GM12878 (cell line): ENCODE measurements at regions not wholly inside any gene's neighbourhood (a gene's known extent, or its start where the extent isn't known, plus 50 kb on each side); places are given as distances from the start of the nearest gene placed in this dataset.

ENCODE experiments used
- ATAC-seq: fragments of 200-7000 bp; cut with Tn5 transposase; 3 replicates; pipeline ENCODE4 v1.9.1; 2020; ENCODE audit warnings: mild to moderate bottlenecking, moderate library complexity
- BruUV-seq: library from RNA; stranded (reverse); fragments of 400-500 nt; replicated peaks from 2 replicates; lab custom pipeline; 2021; lab: Mats Ljungman, UMichigan
- CTCF ChIA-PET: fragments of 300-600 bp; sonication (Branson Sonifier 250); formaldehyde crosslinking; extraction: SDS; loops from one replicate; lab custom pipeline; 2021; ENCODE audit warnings: inconsistent platforms; lab: Yijun Ruan, JAX
- POLR2A ChIA-PET: fragments of 350-600 bp; formaldehyde crosslinking; extraction: SDS; loops from one replicate; lab custom pipeline; 2021; ENCODE audit warnings: inconsistent platforms; lab: Charles Lee
- RAD21 ChIA-PET: fragments of 300-600 bp; sonication (Branson Sonifier 250); formaldehyde crosslinking; loops from one replicate; lab custom pipeline; 2023; ENCODE audit warnings: antibody characterized with exemption; ENCODE audit not compliant: unreplicated experiment; lab: Charles Lee
- SMC1A ChIA-PET: fragments of 300-600 bp; sonication (Branson Sonifier 250); formaldehyde crosslinking; loops from one replicate; lab custom pipeline; 2023; ENCODE audit not compliant: unreplicated experiment, uncharacterized antibody; lab: Charles Lee
- DNase-seq: peaks from one replicate; pipeline ENCODE4 v3.0.0-alpha.2; 2011; ENCODE audit warnings: low read depth, low spot score
- FAIRE-seq: peaks from 3 replicates; lab custom pipeline; 2011; peaks lifted over from hg19 to GRCh38; lab: Jason Lieb, UNC
- H2AFZ ChIP-seq: 2 replicates; pipeline ENCODE4 v1.6.0; 2011; ENCODE audit warnings: low read depth, low read length, control low read depth; ENCODE audit not compliant: control insufficient read depth
- H3K27ac ChIP-seq: 2 replicates; pipeline ENCODE4 v1.5.1; 2011; ENCODE audit warnings: control low read depth; ENCODE audit not compliant: control insufficient read depth, insufficient read depth
- H3K27me3 ChIP-seq, 2 experiments: replicated peaks in 1 of 2; 2 replicates each; pipeline versions ENCODE4 v1.6.0 to v1.6.1; 2011; ENCODE audit warnings: low read length in 1 of 2; ENCODE audit not compliant: control insufficient read depth in 2 of 2, insufficient read depth in 2 of 2
- H3K36me3 ChIP-seq, 2 experiments: 2 replicates each; pipeline ENCODE4 v1.5.1; 2011; ENCODE audit warnings: low read length in 1 of 2; ENCODE audit not compliant: control insufficient read depth in 2 of 2, insufficient read depth in 2 of 2
- H3K4me1 ChIP-seq: 2 replicates; pipeline ENCODE4 v1.6.1; 2011; ENCODE audit warnings: mild to moderate bottlenecking, low read length, moderate library complexity, mixed read lengths; ENCODE audit not compliant: control insufficient read depth, insufficient read depth
- H3K4me2 ChIP-seq: 2 replicates; pipeline ENCODE4 v1.6.0; 2011; ENCODE audit warnings: control low read depth; ENCODE audit not compliant: control insufficient read depth, insufficient read depth
- H3K4me3 ChIP-seq: fragments of 200-600 bp; sonication (generic); 2 replicates; pipeline ENCODE4 v1.5.1; 2016
- H3K79me2 ChIP-seq: 2 replicates; pipeline ENCODE4 v1.6.0; 2011; ENCODE audit warnings: low read length; ENCODE audit not compliant: control insufficient read depth, insufficient read depth
- H3K9ac ChIP-seq: 2 replicates; pipeline ENCODE4 v1.8.0; 2011; ENCODE audit warnings: low read length, control low read depth, mixed read lengths; ENCODE audit not compliant: control insufficient read depth, insufficient read depth
- H3K9me3 ChIP-seq: replicated peaks from 3 replicates; pipeline ENCODE4 v1.5.1; 2011; ENCODE audit warnings: mild to moderate bottlenecking, low read length; ENCODE audit not compliant: control insufficient read depth, insufficient read depth
- H4K20me1 ChIP-seq: 2 replicates; pipeline ENCODE4 v1.6.0; 2011; ENCODE audit not compliant: control insufficient read depth, insufficient read depth
- CBFB ChIP-seq: IDR thresholded peaks from 2 replicates; pipeline ENCODE4 v1.6.1; 2016; ENCODE audit warnings: antibody characterized with exemption, low read depth
- CREB1 ChIP-seq: IDR thresholded peaks from 2 replicates; pipeline ENCODE4 v1.6.1; 2012; ENCODE audit warnings: low read depth, mild to moderate bottlenecking, inconsistent platforms
- EED ChIP-seq: sonication (generic); IDR thresholded peaks from 2 replicates; pipeline ENCODE4 v1.6.1; 2016; ENCODE audit warnings: antibody characterized with exemption, low read depth
- FOXK2 ChIP-seq: fragments of 450-650 bp; IDR thresholded peaks from 2 replicates; pipeline ENCODE4 v1.6.1; 2017; ENCODE audit warnings: mild to moderate bottlenecking, moderate library complexity
- GABPA ChIP-seq: IDR thresholded peaks from 2 replicates; pipeline ENCODE4 v1.6.1; 2014; ENCODE audit warnings: antibody characterized with exemption, low read depth, mild to moderate bottlenecking, inconsistent platforms
- MYC ChIP-seq: IDR thresholded peaks from 2 replicates; pipeline ENCODE4 v1.6.1; 2011; ENCODE audit warnings: mild to moderate bottlenecking, low read length, moderate library complexity, inconsistent platforms; ENCODE audit not compliant: insufficient read depth, insufficient replicate concordance, insufficient read length, severe bottlenecking
- NRF1 ChIP-seq: conservative IDR thresholded peaks from 2 replicates; pipeline ENCODE4 v1.6.1; 2011; ENCODE audit warnings: mild to moderate bottlenecking, low read depth, low read length, improper control_type of control experiment
- RBBP5 ChIP-seq: fragments of 200-600 bp; sonication (generic); conservative IDR thresholded peaks from 2 replicates; pipeline ENCODE4 v1.6.1; 2016
- SMAD5 ChIP-seq: IDR thresholded peaks from 2 replicates; pipeline ENCODE4 v1.6.1; 2016; ENCODE audit warnings: antibody characterized with exemption, low read depth
- SMARCA5 ChIP-seq: fragments of 450-650 bp; IDR thresholded peaks from 2 replicates; pipeline ENCODE4 v1.6.1; 2017; ENCODE audit warnings: mild to moderate bottlenecking
- STAT3 ChIP-seq: IDR thresholded peaks from 2 replicates; pipeline ENCODE4 v1.6.1; 2011; ENCODE audit warnings: low read depth, low read length, improper control_type of control experiment
- TCF12 ChIP-seq: IDR thresholded peaks from 2 replicates; pipeline ENCODE4 v1.6.1; 2011; ENCODE audit warnings: low read depth, mild to moderate bottlenecking, low read length
- YY1 ChIP-seq: IDR thresholded peaks from 2 replicates; pipeline ENCODE4 v1.6.1; 2011; ENCODE audit warnings: low read depth, mild to moderate bottlenecking, low read length
- whole genome bisulfite sequencing: methylation state at CpG from one replicate; pipeline ENCODE4 v1.1.6; 2016; ENCODE audit warnings: low lambda C conversion rate; ENCODE audit not compliant: insufficient replicate concordance, insufficient coverage; ENCODE audit errors: missing lambda C conversion rate; 5-methylcytosine and 5-hydroxymethylcytosine counted together
- in situ Hi-C: fragments of 300-500 bp; cut with MboI; formaldehyde crosslinking; loops from 9 replicates; pipeline ENCODE4 v1.14.3; 2018; ENCODE audit warnings: mixed read lengths
- intact Hi-C: fragments of 100-400 bp; cut with micrococcal nuclease; formaldehyde crosslinking; loops from one replicate; pipeline ENCODE4 v1.14.2; 2022; ENCODE audit not compliant: unreplicated experiment
- TF ChIP-seq, protein P1 (sequence below), 3 experiments: IDR thresholded peaks in 2 of 3; conservative IDR thresholded peaks in 1 of 3; 2 replicates each; pipeline ENCODE4 v1.5.1; 2011; ENCODE audit warnings: low read depth in 3 of 3, low read length in 3 of 3, mild to moderate bottlenecking in 3 of 3, control low read depth in 2 of 3, moderate library complexity in 2 of 3, inconsistent platforms in 1 of 3, mixed read lengths in 1 of 3; ENCODE audit not compliant: control insufficient read depth in 2 of 3, insufficient read depth in 1 of 3; ENCODE audit errors: extremely low read depth in 1 of 3
- TF ChIP-seq, protein P2 (sequence below): IDR thresholded peaks from 2 replicates; pipeline ENCODE4 v1.6.1; 2011; ENCODE audit warnings: borderline replicate concordance, low read depth, mild to moderate bottlenecking, moderate library complexity, mixed read lengths, low read length; ENCODE audit not compliant: insufficient read depth; ENCODE audit errors: extremely low read length
- TF ChIP-seq, protein P3 (sequence below): IDR thresholded peaks from 2 replicates; pipeline ENCODE4 v1.6.1; 2011; ENCODE audit warnings: mild to moderate bottlenecking, low read depth, low read length, moderate library complexity; ENCODE audit not compliant: insufficient replicate concordance

DNA sequence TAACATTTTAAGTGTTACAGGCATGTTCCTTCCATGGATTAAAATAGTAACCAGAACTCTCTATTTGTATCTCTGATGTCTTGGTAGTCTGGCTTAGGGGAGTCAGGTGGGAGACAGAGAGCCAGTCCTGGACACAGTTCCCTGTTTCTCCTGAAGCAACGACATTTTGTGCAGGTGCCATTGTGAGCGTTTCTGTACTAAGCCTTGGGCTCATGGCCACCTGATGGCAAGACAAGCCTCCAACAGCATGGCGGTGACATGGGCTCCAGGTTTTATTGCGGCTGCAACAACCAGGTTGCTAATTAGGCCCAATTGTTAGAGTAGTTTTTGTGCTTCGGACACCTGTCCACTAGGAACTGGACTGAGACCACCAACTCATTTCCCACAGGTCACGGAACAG is 105.3 kb downstream of the PRDM13 start:
- H3K4me3 ChIP-seq = no peak overlapping the region
- WGBS = 29% methylated on average over 6 of the region's 6 CpGs
- intact Hi-C loops = no loop called here
- H3K27ac ChIP-seq = no peak overlapping the region
- CTCF ChIA-PET = interaction anchor here (0.8 kb wide), 1 partner anchor 382 kb away, joined by 3 read pairs; no protein-coding TSS in a partner anchor
- ATAC-seq (no peak), DNase-seq (no peak), FAIRE-seq (no peak)
- no peaks in the 10 kb centered on the region for H4K20me1 ChIP-seq
- no peak overlapping the region for H3K4me2 ChIP-seq
- in situ Hi-C loops = no loop called here
- H3K9ac ChIP-seq = no peak overlapping the region
- RAD21 ChIA-PET = no interaction called here
- H3K9me3 ChIP-seq = no peaks in the 10 kb centered on the region
- BruUV-seq = no TSS peak
- SMC1A ChIA-PET = no interaction called here
- no peaks in the 10 kb centered on the region for H3K36me3 ChIP-seq
- no peak overlapping the region for H2AFZ ChIP-seq
- TF ChIP-seq NRF1 = no peak
- no peaks in the 10 kb centered on the region for H3K79me2 ChIP-seq
- H3K4me1 ChIP-seq = no peaks in the 10 kb centered on the region
- no peaks in the 10 kb centered on the region for H3K27me3 ChIP-seq
- POLR2A ChIA-PET = no interaction called here

DNA sequence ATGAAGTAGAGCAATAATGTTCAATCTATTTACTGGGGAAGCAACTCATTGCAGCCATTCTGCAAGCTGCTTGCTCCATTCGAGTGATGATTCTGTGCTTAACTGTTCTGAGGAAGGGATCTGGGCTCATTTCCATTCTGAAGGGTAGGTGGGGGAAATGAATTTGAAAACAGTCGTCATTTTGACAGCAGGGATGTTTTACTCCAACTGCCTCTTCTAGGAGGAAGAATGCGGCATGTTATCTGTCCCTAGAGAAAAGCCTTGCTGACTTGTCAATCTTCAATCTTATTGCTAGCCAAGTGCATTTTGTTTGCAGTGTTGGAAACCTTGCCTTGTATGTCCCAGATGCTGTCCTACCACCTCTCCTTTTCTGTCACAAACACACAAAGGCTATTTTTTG is 105.9 kb downstream of the PRDM13 start:
- no peak overlapping the region for H2AFZ ChIP-seq
- ATAC-seq (no peak), FAIRE-seq (no peak), DNase-seq (no peak)
- no peaks in the 10 kb centered on the region for H3K9me3 ChIP-seq
- in situ Hi-C loops (no loop called here), intact Hi-C loops (no loop called here)
- no peak overlapping the region for H3K4me2 ChIP-seq
- TF ChIP-seq, protein P1, sequence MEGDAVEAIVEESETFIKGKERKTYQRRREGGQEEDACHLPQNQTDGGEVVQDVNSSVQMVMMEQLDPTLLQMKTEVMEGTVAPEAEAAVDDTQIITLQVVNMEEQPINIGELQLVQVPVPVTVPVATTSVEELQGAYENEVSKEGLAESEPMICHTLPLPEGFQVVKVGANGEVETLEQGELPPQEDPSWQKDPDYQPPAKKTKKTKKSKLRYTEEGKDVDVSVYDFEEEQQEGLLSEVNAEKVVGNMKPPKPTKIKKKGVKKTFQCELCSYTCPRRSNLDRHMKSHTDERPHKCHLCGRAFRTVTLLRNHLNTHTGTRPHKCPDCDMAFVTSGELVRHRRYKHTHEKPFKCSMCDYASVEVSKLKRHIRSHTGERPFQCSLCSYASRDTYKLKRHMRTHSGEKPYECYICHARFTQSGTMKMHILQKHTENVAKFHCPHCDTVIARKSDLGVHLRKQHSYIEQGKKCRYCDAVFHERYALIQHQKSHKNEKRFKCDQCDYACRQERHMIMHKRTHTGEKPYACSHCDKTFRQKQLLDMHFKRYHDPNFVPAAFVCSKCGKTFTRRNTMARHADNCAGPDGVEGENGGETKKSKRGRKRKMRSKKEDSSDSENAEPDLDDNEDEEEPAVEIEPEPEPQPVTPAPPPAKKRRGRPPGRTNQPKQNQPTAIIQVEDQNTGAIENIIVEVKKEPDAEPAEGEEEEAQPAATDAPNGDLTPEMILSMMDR (IDR thresholded peaks at IDR 0.05 in 2 of 3, conservative IDR thresholded peaks at IDR 0.05 in 1 of 3; ENCODE audit: control insufficient read depth in 2 of 3, extremely low read depth in 1 of 3, insufficient read depth in 1 of 3, low read depth in 3 of 3, low read length in 3 of 3) = no peak
- TF ChIP-seq YY1 (no peak), RBBP5 (no peak), SMARCA5 (no peak), STAT3 (no peak), EED (no peak), CBFB (no peak), FOXK2 (no peak), TCF12 (no peak), SMAD5 (no peak), GABPA (no peak), MYC (no peak), CREB1 (no peak)
- TF ChIP-seq, protein P2, sequence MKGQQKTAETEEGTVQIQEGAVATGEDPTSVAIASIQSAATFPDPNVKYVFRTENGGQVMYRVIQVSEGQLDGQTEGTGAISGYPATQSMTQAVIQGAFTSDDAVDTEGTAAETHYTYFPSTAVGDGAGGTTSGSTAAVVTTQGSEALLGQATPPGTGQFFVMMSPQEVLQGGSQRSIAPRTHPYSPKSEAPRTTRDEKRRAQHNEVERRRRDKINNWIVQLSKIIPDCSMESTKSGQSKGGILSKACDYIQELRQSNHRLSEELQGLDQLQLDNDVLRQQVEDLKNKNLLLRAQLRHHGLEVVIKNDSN = no peak
- TF ChIP-seq, protein P3, sequence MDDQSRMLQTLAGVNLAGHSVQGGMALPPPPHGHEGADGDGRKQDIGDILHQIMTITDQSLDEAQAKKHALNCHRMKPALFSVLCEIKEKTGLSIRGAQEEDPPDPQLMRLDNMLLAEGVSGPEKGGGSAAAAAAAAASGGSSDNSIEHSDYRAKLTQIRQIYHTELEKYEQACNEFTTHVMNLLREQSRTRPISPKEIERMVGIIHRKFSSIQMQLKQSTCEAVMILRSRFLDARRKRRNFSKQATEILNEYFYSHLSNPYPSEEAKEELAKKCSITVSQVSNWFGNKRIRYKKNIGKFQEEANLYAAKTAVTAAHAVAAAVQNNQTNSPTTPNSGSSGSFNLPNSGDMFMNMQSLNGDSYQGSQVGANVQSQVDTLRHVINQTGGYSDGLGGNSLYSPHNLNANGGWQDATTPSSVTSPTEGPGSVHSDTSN = no peak
- no peak overlapping the region for H3K27ac ChIP-seq
- H3K4me1 ChIP-seq = no peaks in the 10 kb centered on the region
- RAD21 ChIA-PET = no interaction called here
- H3K79me2 ChIP-seq = no peaks in the 10 kb centered on the region
- CTCF ChIA-PET = no interaction called here
- no peaks in the 10 kb centered on the region for H3K36me3 ChIP-seq
- no peak overlapping the region for H3K9ac ChIP-seq
- no peak overlapping the region for H3K4me3 ChIP-seq
- H4K20me1 ChIP-seq = no peaks in the 10 kb centered on the region
- POLR2A ChIA-PET = no interaction called here
- H3K27me3 ChIP-seq = no peaks in the 10 kb centered on the region
- SMC1A ChIA-PET = no interaction called here
- 33% methylated on average over 3 of the region's 3 CpGs for WGBS
- BruUV-seq = no TSS peak
